ENCODE measurements at regions not wholly inside any gene's neighbourhood (a gene's known extent, or its start where the extent isn't known, plus 50 kb on each side); places are given as distances from the start of the nearest gene placed in this dataset.

GRCh38 chr14:84694161-84694560 lies 835.8 kb upstream of the FLRT2 start:
- no peak overlapping the region for H3K4me3 ChIP-seq (ENCODE audit: low read length)
- TF ChIP-seq, protein P1, sequence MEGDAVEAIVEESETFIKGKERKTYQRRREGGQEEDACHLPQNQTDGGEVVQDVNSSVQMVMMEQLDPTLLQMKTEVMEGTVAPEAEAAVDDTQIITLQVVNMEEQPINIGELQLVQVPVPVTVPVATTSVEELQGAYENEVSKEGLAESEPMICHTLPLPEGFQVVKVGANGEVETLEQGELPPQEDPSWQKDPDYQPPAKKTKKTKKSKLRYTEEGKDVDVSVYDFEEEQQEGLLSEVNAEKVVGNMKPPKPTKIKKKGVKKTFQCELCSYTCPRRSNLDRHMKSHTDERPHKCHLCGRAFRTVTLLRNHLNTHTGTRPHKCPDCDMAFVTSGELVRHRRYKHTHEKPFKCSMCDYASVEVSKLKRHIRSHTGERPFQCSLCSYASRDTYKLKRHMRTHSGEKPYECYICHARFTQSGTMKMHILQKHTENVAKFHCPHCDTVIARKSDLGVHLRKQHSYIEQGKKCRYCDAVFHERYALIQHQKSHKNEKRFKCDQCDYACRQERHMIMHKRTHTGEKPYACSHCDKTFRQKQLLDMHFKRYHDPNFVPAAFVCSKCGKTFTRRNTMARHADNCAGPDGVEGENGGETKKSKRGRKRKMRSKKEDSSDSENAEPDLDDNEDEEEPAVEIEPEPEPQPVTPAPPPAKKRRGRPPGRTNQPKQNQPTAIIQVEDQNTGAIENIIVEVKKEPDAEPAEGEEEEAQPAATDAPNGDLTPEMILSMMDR (conservative IDR thresholded peaks at IDR 0.05; ENCODE audit: low read length): no peak
- DNase-seq (ENCODE audit: low read depth): no peak

DNA sequence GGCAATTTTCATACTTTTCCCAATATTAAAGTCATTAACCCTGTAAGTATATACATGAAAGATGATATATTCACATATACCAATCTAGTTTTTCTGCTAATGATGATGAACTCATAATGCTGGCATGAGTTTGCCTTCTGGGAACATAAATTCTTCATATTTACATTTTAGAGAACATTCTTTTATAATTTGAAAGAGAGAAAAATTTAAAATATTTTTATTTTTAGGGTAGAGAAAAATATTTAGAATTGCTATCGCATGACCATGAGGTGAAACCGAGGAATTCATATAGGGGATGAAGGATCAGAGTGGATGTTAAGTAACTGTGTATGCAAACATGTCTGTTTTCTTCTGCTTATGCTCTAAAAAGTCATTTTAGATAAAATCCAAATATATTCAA lies 825.3 kb upstream of the FLRT2 start:
- TF ChIP-seq, protein P1 (conservative IDR thresholded peaks at IDR 0.05; ENCODE audit: low read length): no peak
- no peak overlapping the region for H3K4me3 ChIP-seq (ENCODE audit: low read length)
- DNase-seq (ENCODE audit: low read depth): no peak

GRCh38 chr14:84707830-84708229 lies 822.1 kb upstream of the FLRT2 start:
- no peak for DNase-seq (ENCODE audit: low read depth)
- TF ChIP-seq, protein P1 (conservative IDR thresholded peaks at IDR 0.05; ENCODE audit: low read length): no peak
- no peak overlapping the region for H3K4me3 ChIP-seq (ENCODE audit: low read length)

- H3K4me3 ChIP-seq (ENCODE audit: low read length): no peak overlapping the region
- TF ChIP-seq, protein P1 (conservative IDR thresholded peaks at IDR 0.05; ENCODE audit: low read length): no peak
- DNase-seq (ENCODE audit: low read depth): no peak
Observed at GRCh38 chr14:84708865-84709264, 821.1 kb upstream of the FLRT2 start.

DNA sequence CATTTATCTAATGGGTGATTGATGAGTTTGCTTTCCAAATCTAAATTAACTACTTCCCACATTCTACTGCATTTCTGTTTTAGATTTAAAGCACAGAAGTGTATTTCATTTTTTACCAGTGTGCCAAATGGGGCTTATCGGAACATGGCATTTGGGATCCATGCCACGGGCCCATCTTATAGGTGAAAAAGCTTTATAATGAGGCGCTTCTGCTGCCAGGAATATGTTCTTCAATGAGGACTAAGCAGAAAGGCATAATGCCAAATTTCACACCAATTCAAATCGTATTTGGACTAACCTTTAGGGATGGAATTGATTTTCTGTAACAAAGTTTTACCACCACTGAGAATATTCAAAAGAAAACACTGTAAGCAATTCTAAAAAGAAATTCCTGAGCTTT lies 803.5 kb upstream of the FLRT2 start:
- DNase-seq (ENCODE audit: low read depth): no peak
- H3K4me3 ChIP-seq (ENCODE audit: low read length): no peak overlapping the region
- TF ChIP-seq, protein P1 (conservative IDR thresholded peaks at IDR 0.05; ENCODE audit: low read length): no peak

DNA sequence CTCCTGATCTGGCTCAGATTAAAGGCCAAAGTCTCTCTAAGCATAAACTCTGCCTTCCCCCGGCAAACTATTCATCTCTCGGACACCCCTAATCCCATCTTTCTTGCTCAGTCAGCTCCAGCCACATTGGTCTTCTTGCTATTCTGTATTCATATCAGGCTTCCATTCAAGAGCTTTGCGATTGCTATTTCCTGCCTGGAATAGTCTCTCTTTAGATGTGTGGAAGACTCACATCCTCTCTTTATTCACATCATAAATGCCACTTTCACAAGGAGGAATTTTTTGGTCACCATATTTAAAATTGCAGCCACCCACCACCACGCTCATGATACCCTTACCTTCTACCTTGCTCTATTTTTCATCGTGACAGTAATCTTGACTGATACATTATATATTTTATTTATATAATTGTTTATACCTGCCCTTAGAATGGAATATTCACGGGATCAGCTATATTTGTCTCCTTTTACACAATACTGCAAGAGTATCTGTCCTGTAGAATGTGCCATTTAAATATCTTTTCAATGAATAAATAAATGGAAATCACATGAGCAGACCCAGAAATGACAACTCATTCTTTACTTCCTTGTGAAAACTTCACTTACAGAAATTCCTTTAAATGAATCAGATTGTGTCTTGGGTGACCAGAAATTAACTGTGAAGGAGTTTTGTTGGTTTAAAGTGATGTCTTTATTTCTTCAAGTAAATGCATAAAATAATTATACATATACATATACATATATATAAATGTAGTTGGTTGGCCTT lies 780.6 kb upstream of the FLRT2 start:
- no peak overlapping the region for H3K4me3 ChIP-seq (ENCODE audit: low read length)
- no peak for DNase-seq (ENCODE audit: low read depth)
- TF ChIP-seq, protein P1 (conservative IDR thresholded peaks at IDR 0.05; ENCODE audit: low read length): no peak

- DNase-seq (ENCODE audit: low read depth): no peak
- TF ChIP-seq, protein P1 (conservative IDR thresholded peaks at IDR 0.05; ENCODE audit: low read length): no peak
Observed at GRCh38 chr14:84750284-84750683, 779.7 kb upstream of the FLRT2 start.

More at GRCh38 chr14:84750284-84750683, 779.7 kb upstream of the FLRT2 start:
- H3K4me3 ChIP-seq (ENCODE audit: low read length): no peak overlapping the region
